ENCODE measurements at regions not wholly inside any gene's neighbourhood (a gene's known extent, or its start where the extent isn't known, plus 50 kb on each side); places are given as distances from the start of the nearest gene placed in this dataset.

DNA sequence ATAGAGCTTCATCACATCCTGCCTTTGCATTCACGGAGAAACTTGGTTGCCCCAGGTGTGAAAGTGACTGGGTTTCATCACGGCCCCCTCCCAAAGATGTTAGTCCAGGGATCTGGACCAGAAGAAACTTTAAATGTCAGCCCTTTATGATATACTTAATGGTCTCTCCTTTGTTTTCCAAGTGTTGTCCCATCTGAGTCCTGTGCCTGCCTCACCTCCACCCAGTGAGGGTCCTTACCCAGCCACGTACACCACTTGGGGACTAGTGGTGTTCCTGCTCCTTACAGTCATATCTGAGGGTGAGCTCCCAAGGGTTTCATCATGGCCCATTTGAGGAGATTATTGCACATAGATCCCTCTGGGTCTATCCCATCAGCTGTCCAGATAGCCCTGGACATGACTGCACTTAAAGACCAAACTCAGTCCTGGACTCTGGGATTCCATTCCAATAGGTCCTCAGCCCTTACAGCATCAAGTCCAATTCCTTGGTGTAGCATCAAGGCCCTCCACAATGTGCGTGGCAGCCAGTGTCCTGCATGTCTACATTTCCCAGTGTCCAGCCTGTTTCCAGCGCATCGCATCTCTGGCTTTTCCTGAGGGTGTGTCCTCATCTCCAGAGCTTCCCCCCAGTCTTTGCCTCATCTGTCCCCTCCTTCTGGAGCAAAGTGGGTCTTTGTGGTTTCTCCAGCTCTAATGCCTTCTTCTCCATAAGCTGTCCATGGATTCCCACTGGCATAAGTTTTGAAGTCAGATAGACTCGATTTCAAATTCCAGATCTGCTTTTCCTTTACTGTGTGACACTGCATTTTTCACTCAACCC lies 351.6 kb downstream of the MYCN start:
- no peak overlapping the region for H2BK20ac ChIP-seq (ENCODE audit: low read length)
- no peak overlapping the region for H2AFZ ChIP-seq (ENCODE audit: low read length)
- no peak overlapping the region for H3K23ac ChIP-seq (ENCODE audit: insufficient read length)
- H3K79me2 ChIP-seq (ENCODE audit: control insufficient read depth in 1 of 2, insufficient read depth in 2 of 2, low read length in 2 of 2), result no peaks in the 10 kb centered on the region
- no peaks in the 10 kb centered on the region for H3K27me3 ChIP-seq (replicated peaks in 1 of 4; ENCODE audit: control insufficient read depth in 3 of 4, extremely low read depth in 1 of 4, insufficient read depth in 3 of 4, low read length in 3 of 4)
- H3K18ac ChIP-seq (ENCODE audit: extremely low read depth, low read length), result no peak overlapping the region
- no peak overlapping the region for H3K14ac ChIP-seq (ENCODE audit: insufficient read length)
- no peaks in the 10 kb centered on the region for H3K4me1 ChIP-seq (replicated peaks in 1 of 4; ENCODE audit: control insufficient read depth in 3 of 4, insufficient read depth in 4 of 4, low read length in 3 of 4)
- H2BK120ac ChIP-seq (replicated peaks; ENCODE audit: low read depth, low read length), result no peak overlapping the region
- H3K56ac ChIP-seq (replicated peaks; ENCODE audit: insufficient read length, low read depth, low read length), result no peak overlapping the region
- no peak overlapping the region for H2BK12ac ChIP-seq (ENCODE audit: low read depth, low read length)
- no peak for TF ChIP-seq RNF2 (IDR thresholded peaks at IDR 0.05; ENCODE audit: borderline replicate concordance, low read depth, low read length, missing control alignments, poor library complexity, severe bottlenecking)
- no peak for TF ChIP-seq POU5F1 (IDR thresholded peaks at IDR 0.05; ENCODE audit: low read depth, low read length)
- TF ChIP-seq TCF12 (IDR thresholded peaks at IDR 0.05; ENCODE audit: low read depth, low read length), result no peak
- TF ChIP-seq JUND (IDR thresholded peaks at IDR 0.05; ENCODE audit: low read length), result no peak
- no peak overlapping the region for H4K8ac ChIP-seq (ENCODE audit: extremely low read depth, insufficient read depth, low read length)
- no peak overlapping the region for H3K9ac ChIP-seq (replicated peaks in 1 of 4; ENCODE audit: extremely low read depth in 1 of 4, low read depth in 3 of 4, low read length in 3 of 4)
- no peak overlapping the region for H4K5ac ChIP-seq (ENCODE audit: insufficient read length, low read depth, low read length)
- POLR2A ChIA-PET (ENCODE audit: partially characterized antibody), result no interaction called here
- H4K91ac ChIP-seq (replicated peaks; ENCODE audit: insufficient read length, low read length), result no peak overlapping the region
- FAIRE-seq, result no peak
- no peak overlapping the region for H3K4ac ChIP-seq (replicated peaks; ENCODE audit: insufficient read length, low read depth, low read length)
- H3K4me3 ChIP-seq (ENCODE audit: extremely low read depth in 1 of 4, insufficient read depth in 2 of 4, low read depth in 3 of 4, low read length in 4 of 4), result no peak overlapping the region
- no peak overlapping the region for H2BK5ac ChIP-seq (ENCODE audit: low read depth, low read length)
- peak in 1 of 2 experiments; percentile 6 for DNase-seq (ENCODE audit: low read depth in 1 of 2, low spot score in 2 of 2)
- no peaks in the 10 kb centered on the region for H3K36me3 ChIP-seq (ENCODE audit: control insufficient read depth in 2 of 4, insufficient read depth in 4 of 4, low read length in 3 of 4)
- H4K20me1 ChIP-seq (replicated peaks in 1 of 2; ENCODE audit: control insufficient read depth in 1 of 2, insufficient read depth in 2 of 2, low read length in 2 of 2), result no peaks in the 10 kb centered on the region
- no peak overlapping the region for H3K4me2 ChIP-seq (ENCODE audit: insufficient read depth in 1 of 2, low read depth in 2 of 2, low read length in 2 of 2)
- no peaks in the 10 kb centered on the region for H3K79me1 ChIP-seq (ENCODE audit: low read depth, low read length)
- H2BK15ac ChIP-seq (ENCODE audit: low read length), result 0 out of 2 replicates have a peak overlapping the region, but pooled peaks have one; percentile 21
- H3K27ac ChIP-seq (ENCODE audit: low read depth, low read length), result no peak overlapping the region
- H2AK5ac ChIP-seq (ENCODE audit: low read depth, low read length), result no peak overlapping the region
- no peaks in the 10 kb centered on the region for H3K23me2 ChIP-seq (ENCODE audit: low read depth, low read length)
- 95% methylated on average over 7 of the region's 7 CpGs; no CpG with 5 or more reads in 1 of the 2 experiments for WGBS, 2 experiments (ENCODE audit: extremely low coverage in 1 of 2, insufficient coverage in 1 of 2, insufficient read length in 1 of 2, insufficient replicate concordance in 2 of 2, low coverage in 1 of 2, low lambda C conversion rate in 2 of 2, missing lambda C conversion rate in 1 of 2)
- no peaks in the 10 kb centered on the region for H3K9me3 ChIP-seq (ENCODE audit: insufficient read depth in 2 of 2, low read depth in 1 of 2, low read length in 1 of 2)
- CTCF ChIA-PET (ENCODE audit: partially characterized antibody), result interaction anchor here (0.9 to 3.6 kb wide), 6 partner anchors 10 to 258 kb away, joined by 3 to 15 read pairs (median 4); no protein-coding TSS in a partner anchor

All from H1 (cell line).